GM12865 (cell line): ENCODE measurements at regions not wholly inside any gene's neighbourhood (a gene's known extent, or its start where the extent isn't known, plus 50 kb on each side); places are given as distances from the start of the nearest gene placed in this dataset.

Experiments
- DNase-seq: peaks from one replicate; pipeline ENCODE4 v3.0.0; 2010; ENCODE audit warnings: low read depth
- H3K4me3 ChIP-seq: 2 replicates; pipeline ENCODE4 v1.5.1; 2011; ENCODE audit warnings: mild to moderate bottlenecking, low read depth, low read length, control low read depth
- TF ChIP-seq, protein P1 (sequence below): IDR thresholded peaks from 2 replicates; pipeline ENCODE4 v1.5.1; 2011; ENCODE audit warnings: low read length, control low read depth, low read depth, inconsistent platforms; ENCODE audit not compliant: insufficient read depth; ENCODE audit errors: missing control alignments

DNA sequence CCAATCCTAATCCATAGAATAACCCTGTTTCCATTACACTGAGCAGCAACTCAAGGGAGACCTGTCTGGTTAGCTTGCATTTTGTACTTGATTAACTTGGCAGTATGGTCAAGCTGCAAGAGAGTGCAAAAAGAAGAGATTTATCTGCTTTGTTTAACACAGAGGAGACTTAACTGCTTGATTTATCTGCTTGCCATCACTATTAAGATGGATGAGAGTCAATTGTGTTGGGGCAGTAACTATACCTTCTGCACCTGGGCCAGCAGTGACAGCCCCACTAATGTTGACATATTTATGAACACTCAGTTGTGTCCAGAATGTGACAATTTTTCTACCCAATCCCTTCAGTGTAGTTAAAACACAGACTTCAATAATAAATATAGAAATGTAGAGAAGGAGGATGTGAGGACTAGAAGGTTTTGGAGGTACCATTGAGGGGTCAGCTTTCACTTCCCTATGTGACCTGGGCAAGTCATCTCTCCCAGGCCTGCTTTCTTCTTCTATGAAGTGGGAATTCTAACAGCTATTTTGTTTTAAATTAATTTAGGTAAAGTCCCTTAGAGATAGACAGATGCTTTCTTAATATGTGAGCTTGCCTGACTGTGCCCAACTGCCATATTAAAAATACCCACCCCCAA lies 159.1 kb upstream of the KCNK2 start:
- TF ChIP-seq, protein P1, sequence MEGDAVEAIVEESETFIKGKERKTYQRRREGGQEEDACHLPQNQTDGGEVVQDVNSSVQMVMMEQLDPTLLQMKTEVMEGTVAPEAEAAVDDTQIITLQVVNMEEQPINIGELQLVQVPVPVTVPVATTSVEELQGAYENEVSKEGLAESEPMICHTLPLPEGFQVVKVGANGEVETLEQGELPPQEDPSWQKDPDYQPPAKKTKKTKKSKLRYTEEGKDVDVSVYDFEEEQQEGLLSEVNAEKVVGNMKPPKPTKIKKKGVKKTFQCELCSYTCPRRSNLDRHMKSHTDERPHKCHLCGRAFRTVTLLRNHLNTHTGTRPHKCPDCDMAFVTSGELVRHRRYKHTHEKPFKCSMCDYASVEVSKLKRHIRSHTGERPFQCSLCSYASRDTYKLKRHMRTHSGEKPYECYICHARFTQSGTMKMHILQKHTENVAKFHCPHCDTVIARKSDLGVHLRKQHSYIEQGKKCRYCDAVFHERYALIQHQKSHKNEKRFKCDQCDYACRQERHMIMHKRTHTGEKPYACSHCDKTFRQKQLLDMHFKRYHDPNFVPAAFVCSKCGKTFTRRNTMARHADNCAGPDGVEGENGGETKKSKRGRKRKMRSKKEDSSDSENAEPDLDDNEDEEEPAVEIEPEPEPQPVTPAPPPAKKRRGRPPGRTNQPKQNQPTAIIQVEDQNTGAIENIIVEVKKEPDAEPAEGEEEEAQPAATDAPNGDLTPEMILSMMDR: no peak
- H3K4me3 ChIP-seq: no peak overlapping the region
- peak; percentile 12 for DNase-seq

DNA sequence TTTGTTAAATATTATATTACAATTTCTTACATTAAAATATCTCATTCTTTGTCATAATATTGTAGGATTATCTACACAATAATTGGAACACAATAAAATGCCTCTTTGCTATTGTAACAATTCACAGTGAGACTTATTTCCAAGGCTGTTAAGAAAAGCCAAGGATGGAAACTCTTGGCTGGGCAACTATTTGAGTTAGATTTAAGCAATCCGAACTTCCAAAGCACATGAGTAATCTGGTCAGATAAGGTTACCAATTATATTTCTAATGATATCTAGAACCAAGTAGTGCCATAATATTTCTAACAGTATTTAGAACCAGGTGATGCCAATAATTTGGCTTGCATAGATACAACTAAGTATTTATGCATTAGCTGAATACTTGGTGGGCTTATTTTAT lies 154.7 kb upstream of the KCNK2 start:
- no peak overlapping the region for H3K4me3 ChIP-seq
- TF ChIP-seq, protein P1: no peak
- no peak for DNase-seq

DNA sequence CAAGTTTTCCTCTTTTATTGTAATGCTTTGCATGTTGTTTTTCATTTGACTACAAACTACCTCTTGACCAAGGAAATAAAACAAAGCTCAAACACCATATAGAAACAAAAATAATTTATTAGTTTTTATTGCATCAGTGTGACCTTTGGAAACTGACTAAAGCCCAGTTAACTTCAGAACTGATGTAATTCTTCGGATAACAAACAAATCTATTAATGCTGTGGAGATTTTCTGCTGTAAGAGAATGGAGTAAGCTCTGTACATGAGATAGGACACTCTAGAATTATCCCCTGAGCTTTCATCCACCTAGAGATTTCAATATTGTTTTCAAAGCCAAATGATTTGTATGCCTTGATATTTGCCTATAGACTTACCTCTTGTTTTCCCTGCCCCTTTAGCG lies 154.0 kb upstream of the KCNK2 start:
- DNase-seq: no peak
- H3K4me3 ChIP-seq: no peak overlapping the region
- TF ChIP-seq, protein P1: no peak

DNA sequence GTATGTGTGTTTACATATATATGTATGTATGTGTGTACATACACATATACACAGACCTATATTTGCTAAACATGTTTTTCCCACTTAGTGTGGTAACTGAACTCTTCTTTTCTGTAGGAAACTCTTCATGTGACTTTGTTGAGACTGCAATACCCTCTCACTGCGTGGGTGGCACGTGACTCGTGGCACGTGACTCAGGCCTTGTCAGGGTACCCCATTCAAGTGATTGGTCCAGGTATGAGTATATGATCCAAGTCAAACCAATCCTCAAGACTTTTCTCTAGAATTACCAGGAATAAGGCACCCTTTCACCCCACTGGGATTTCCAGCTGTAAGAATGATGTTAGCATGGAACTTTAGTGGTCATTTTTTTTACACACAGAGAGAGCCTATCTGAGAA lies 149.2 kb upstream of the KCNK2 start:
- TF ChIP-seq, protein P1: no peak
- H3K4me3 ChIP-seq: no peak overlapping the region
- DNase-seq: no peak

DNA sequence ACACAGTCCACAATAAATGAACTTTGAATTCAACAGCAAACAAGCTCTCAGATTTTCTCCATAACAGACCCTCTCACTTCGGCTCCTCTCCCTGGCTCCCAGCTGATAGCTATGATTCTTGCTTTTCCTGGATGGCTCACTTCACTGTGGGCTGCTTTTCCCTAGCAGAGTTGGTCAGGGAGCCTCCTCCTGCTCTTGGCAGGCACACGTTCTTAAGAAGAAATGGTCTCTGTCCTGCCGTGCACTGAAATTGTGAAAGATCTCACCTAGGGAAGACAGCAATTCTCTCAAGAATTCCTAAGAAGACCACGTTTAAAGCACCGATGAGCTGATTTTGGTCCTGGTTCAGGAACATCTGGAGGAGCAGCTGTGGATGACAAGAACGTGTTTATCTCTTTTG lies 148.5 kb upstream of the KCNK2 start:
- no peak for DNase-seq
- TF ChIP-seq, protein P1: no peak
- no peak overlapping the region for H3K4me3 ChIP-seq

DNA sequence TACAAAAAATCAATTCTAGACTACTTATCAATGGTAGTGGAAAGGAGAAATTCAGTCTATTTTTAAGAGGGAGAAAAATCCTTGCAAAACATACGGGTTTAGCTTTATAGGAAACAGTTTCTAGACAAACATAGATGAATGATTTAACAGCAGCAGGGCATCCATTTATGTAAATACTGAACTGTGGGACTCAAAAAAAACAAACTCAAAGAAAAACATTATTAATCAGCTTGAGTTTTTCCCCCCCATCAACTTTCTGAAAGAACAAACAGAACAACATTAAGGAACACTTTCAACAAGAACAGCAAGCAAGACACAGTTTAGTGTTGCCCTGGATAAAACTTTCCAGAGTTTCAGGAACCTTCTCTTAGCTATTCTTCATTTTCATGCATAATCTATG lies 147.3 kb upstream of the KCNK2 start:
- TF ChIP-seq, protein P1: no peak
- H3K4me3 ChIP-seq: no peak overlapping the region
- DNase-seq: no peak

DNA sequence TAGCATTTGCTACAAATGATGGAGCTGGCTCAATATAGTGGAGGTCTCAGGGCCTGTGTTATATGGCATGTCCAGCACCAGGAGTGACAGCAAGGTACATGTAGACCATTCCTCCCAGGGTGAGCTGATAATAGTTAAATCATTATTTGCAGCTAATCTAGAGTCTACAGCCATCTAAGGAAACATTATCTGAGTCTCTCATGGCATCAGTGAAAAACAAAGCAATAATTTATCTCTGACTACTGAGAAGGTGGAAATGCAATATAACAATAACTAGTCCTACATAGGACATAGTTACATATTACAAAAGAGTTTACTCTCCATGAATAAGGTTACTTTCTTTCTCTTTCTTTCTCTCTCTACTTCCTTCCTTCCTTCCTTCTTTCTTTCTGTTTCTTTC lies 143.4 kb upstream of the KCNK2 start:
- TF ChIP-seq, protein P1: no peak
- no peak overlapping the region for H3K4me3 ChIP-seq
- no peak for DNase-seq
